WTC11 (cell line): ENCODE measurements at regions not wholly inside any gene's neighbourhood (a gene's known extent, or its start where the extent isn't known, plus 50 kb on each side); places are given as distances from the start of the nearest gene placed in this dataset.

Experiments
- ATAC-seq: fragments of 200-7000 bp; cut with Tn5 transposase; 2 replicates; pipeline ENCODE4 v1.10.0; 2021; ENCODE audit warnings: mild to moderate bottlenecking, moderate library complexity
- CTCF ChIA-PET: fragments of 300-600 bp; sonication (Branson Sonifier 250); formaldehyde crosslinking; loops from one replicate; lab custom pipeline; 2021; ENCODE audit warnings: antibody characterized with exemption; lab: Charles Lee
- POLR2A ChIA-PET: fragments of 350-600 bp; sonication (Branson Sonifier 250); formaldehyde crosslinking; loops from one replicate; lab custom pipeline; 2021; ENCODE audit warnings: antibody characterized with exemption; lab: Charles Lee
- DNase-seq: peaks from one replicate; pipeline ENCODE4 v3.0.0; 2021; ENCODE audit warnings: low spot score
- H3K27ac Mint-ChIP-seq: 2 replicates; pipeline ENCODE4 v1.8.0; 2021; ENCODE audit warnings: mixed read lengths
- H3K27me3 Mint-ChIP-seq: 2 replicates; pipeline ENCODE4 v1.8.0; 2021; ENCODE audit warnings: low read depth, mild to moderate bottlenecking, moderate library complexity, mixed read lengths
- H3K36me3 Mint-ChIP-seq: 2 replicates; pipeline ENCODE4 v1.8.0; 2021; ENCODE audit warnings: mixed read lengths
- H3K4me1 Mint-ChIP-seq: 2 replicates; pipeline ENCODE4 v1.8.0; 2022; ENCODE audit warnings: mixed read lengths
- H3K4me3 Mint-ChIP-seq: 2 replicates; pipeline ENCODE4 v1.8.0; 2021; ENCODE audit warnings: mild to moderate bottlenecking, moderate library complexity, mixed read lengths
- H3K9me3 Mint-ChIP-seq: 2 replicates; pipeline ENCODE4 v1.8.0; 2021; ENCODE audit warnings: mixed read lengths
- AR ChIP-seq: fragments of 250-450 bp; sonication (Bioruptor Pico); IDR thresholded peaks from 2 replicates; pipeline ENCODE4 v1.9.0; 2021; ENCODE audit warnings: mild to moderate bottlenecking
- ELF4 ChIP-seq: sonication (generic); formaldehyde crosslinking; IDR thresholded peaks from 2 replicates; pipeline ENCODE4 v1.8.1; 2022; ENCODE audit warnings: low read depth, mild to moderate bottlenecking, moderate library complexity, missing genetic modification reagents
- FOXP1 ChIP-seq: sonication (generic); formaldehyde crosslinking; IDR thresholded peaks from 2 replicates; pipeline ENCODE4 v1.8.0; 2022; ENCODE audit warnings: missing genetic modification reagents, mild to moderate bottlenecking, moderate library complexity, borderline replicate concordance
- JUN ChIP-seq: sonication (generic); formaldehyde crosslinking; IDR thresholded peaks from 2 replicates; pipeline ENCODE4 v1.8.0; 2023; ENCODE audit warnings: mild to moderate bottlenecking, missing genetic modification reagents
- NFYB ChIP-seq: sonication (generic); formaldehyde crosslinking; conservative IDR thresholded peaks from 2 replicates; pipeline ENCODE4 v1.8.0; 2022; ENCODE audit warnings: low read depth, missing genetic modification reagents
- NR2C2 ChIP-seq: sonication (generic); formaldehyde crosslinking; IDR thresholded peaks from 2 replicates; pipeline ENCODE4 v1.8.0; 2022; ENCODE audit warnings: mild to moderate bottlenecking, missing genetic modification reagents
- RORB ChIP-seq: fragments of 250-450 bp; sonication (Bioruptor Pico); IDR thresholded peaks from 2 replicates; pipeline ENCODE4 v1.9.0; 2021; ENCODE audit warnings: mild to moderate bottlenecking
- ZNF138 ChIP-seq: sonication (generic); formaldehyde crosslinking; conservative IDR thresholded peaks from 2 replicates; pipeline ENCODE4 v1.8.1; 2022; ENCODE audit warnings: mild to moderate bottlenecking, moderate library complexity, missing genetic modification reagents
- ZNF263 ChIP-seq: sonication (generic); formaldehyde crosslinking; IDR thresholded peaks from 2 replicates; pipeline ENCODE4 v1.8.1; 2022; ENCODE audit warnings: low read depth, mild to moderate bottlenecking, moderate library complexity, missing genetic modification reagents
- ZNF416 ChIP-seq: fragments of 250-450 bp; sonication (Bioruptor Pico); IDR thresholded peaks from 2 replicates; pipeline ENCODE4 v1.9.0; 2021; ENCODE audit warnings: mild to moderate bottlenecking, inconsistent platforms
- ZNF423 ChIP-seq: fragments of 250-450 bp; sonication (Bioruptor Pico); IDR thresholded peaks from 2 replicates; pipeline ENCODE4 v2.1.2; 2022; ENCODE audit warnings: mild to moderate bottlenecking, moderate library complexity
- ZNF425 ChIP-seq: fragments of 250-450 bp; sonication (Bioruptor Pico); conservative IDR thresholded peaks from 2 replicates; pipeline ENCODE4 v1.9.0; 2021; ENCODE audit warnings: mild to moderate bottlenecking
- TF ChIP-seq, protein P1 (sequence below): fragments of 250-450 bp; sonication (Bioruptor Pico); IDR thresholded peaks from 2 replicates; pipeline ENCODE4 v1.9.0; 2021; ENCODE audit warnings: mild to moderate bottlenecking
- TF ChIP-seq, protein P2 (sequence below): sonication (generic); formaldehyde crosslinking; conservative IDR thresholded peaks from 2 replicates; pipeline ENCODE4 v1.8.1; 2023; ENCODE audit warnings: mild to moderate bottlenecking, low read depth, missing genetic modification reagents, moderate library complexity
- TF ChIP-seq, protein P3 (sequence below): sonication (generic); formaldehyde crosslinking; IDR thresholded peaks from 2 replicates; pipeline ENCODE4 v1.8.1; 2023; ENCODE audit warnings: mild to moderate bottlenecking, missing genetic modification reagents, moderate library complexity
- TF ChIP-seq, protein P4 (sequence below): sonication (generic); formaldehyde crosslinking; IDR thresholded peaks from 2 replicates; pipeline ENCODE4 v1.8.1; 2022; ENCODE audit warnings: low read depth, mild to moderate bottlenecking, moderate library complexity, missing genetic modification reagents, borderline replicate concordance

GRCh38 chr20:24106801-24107445 lies 118.3 kb upstream of the GGTLC1 start (continued):
- TF ChIP-seq ZNF425 (CRISPR knock-in tag) (no peak), ZNF423 (no peak), ELF4 (CRISPR knock-in tag) (no peak), ZNF416 (CRISPR knock-in tag) (no peak)
- TF ChIP-seq, protein P1, sequence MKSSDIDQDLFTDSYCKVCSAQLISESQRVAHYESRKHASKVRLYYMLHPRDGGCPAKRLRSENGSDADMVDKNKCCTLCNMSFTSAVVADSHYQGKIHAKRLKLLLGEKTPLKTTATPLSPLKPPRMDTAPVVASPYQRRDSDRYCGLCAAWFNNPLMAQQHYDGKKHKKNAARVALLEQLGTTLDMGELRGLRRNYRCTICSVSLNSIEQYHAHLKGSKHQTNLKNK (CRISPR knock-in tag), result no peak
- TF ChIP-seq, protein P2, sequence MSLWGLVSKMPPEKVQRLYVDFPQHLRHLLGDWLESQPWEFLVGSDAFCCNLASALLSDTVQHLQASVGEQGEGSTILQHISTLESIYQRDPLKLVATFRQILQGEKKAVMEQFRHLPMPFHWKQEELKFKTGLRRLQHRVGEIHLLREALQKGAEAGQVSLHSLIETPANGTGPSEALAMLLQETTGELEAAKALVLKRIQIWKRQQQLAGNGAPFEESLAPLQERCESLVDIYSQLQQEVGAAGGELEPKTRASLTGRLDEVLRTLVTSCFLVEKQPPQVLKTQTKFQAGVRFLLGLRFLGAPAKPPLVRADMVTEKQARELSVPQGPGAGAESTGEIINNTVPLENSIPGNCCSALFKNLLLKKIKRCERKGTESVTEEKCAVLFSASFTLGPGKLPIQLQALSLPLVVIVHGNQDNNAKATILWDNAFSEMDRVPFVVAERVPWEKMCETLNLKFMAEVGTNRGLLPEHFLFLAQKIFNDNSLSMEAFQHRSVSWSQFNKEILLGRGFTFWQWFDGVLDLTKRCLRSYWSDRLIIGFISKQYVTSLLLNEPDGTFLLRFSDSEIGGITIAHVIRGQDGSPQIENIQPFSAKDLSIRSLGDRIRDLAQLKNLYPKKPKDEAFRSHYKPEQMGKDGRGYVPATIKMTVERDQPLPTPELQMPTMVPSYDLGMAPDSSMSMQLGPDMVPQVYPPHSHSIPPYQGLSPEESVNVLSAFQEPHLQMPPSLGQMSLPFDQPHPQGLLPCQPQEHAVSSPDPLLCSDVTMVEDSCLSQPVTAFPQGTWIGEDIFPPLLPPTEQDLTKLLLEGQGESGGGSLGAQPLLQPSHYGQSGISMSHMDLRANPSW (CRISPR knock-in tag), result no peak
- TF ChIP-seq, protein P3, sequence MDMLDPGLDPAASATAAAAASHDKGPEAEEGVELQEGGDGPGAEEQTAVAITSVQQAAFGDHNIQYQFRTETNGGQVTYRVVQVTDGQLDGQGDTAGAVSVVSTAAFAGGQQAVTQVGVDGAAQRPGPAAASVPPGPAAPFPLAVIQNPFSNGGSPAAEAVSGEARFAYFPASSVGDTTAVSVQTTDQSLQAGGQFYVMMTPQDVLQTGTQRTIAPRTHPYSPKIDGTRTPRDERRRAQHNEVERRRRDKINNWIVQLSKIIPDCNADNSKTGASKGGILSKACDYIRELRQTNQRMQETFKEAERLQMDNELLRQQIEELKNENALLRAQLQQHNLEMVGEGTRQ, result no peak

GRCh38 chr20:24106150-24106800 lies 117.7 kb upstream of the GGTLC1 start:
- no peaks in the 10 kb centered on the region for H3K36me3 Mint-ChIP-seq
- ATAC-seq, result no peak

GRCh38 chr20:24102749-24103333 lies 114.3 kb upstream of the GGTLC1 start:
- no peaks in the 10 kb centered on the region for H3K9me3 Mint-ChIP-seq
- no peak overlapping the region for H3K27ac Mint-ChIP-seq
- no peak overlapping the region for H3K4me3 Mint-ChIP-seq
- H3K36me3 Mint-ChIP-seq, result no peaks in the 10 kb centered on the region
- no peak for ATAC-seq
- POLR2A ChIA-PET, result no interaction called here
- H3K27me3 Mint-ChIP-seq, result no peaks in the 10 kb centered on the region; the same call in 1 of the 2 replicates
- DNase-seq, result no peak
- CTCF ChIA-PET, result interaction anchor here (0.6 to 2.2 kb wide), 11 partner anchors 9 to 207 kb away, joined by 3 to 12 read pairs (median 4); no protein-coding TSS in a partner anchor
- no peaks in the 10 kb centered on the region for H3K4me1 Mint-ChIP-seq
- TF ChIP-seq RORB (CRISPR knock-in tag), result no peak
- TF ChIP-seq, protein P4, sequence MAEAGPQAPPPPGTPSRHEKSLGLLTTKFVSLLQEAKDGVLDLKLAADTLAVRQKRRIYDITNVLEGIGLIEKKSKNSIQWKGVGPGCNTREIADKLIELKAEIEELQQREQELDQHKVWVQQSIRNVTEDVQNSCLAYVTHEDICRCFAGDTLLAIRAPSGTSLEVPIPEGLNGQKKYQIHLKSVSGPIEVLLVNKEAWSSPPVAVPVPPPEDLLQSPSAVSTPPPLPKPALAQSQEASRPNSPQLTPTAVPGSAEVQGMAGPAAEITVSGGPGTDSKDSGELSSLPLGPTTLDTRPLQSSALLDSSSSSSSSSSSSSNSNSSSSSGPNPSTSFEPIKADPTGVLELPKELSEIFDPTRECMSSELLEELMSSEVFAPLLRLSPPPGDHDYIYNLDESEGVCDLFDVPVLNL (CRISPR knock-in tag), result no peak
- TF ChIP-seq, protein P2 (CRISPR knock-in tag), result no peak
- no peak for TF ChIP-seq FOXP1 (CRISPR knock-in tag)
- TF ChIP-seq ZNF138 (CRISPR knock-in tag), result no peak
- TF ChIP-seq NFYB (CRISPR knock-in tag), result no peak
- no peak for TF ChIP-seq AR
- no peak for TF ChIP-seq ZNF423
- no peak for TF ChIP-seq ZNF263 (CRISPR knock-in tag)
- TF ChIP-seq JUN (CRISPR knock-in tag), result no peak

More at GRCh38 chr20:24106150-24106800, 117.7 kb upstream of the GGTLC1 start:
- H3K27me3 Mint-ChIP-seq, result no peaks in the 10 kb centered on the region; the same call in 1 of the 2 replicates
- H3K4me3 Mint-ChIP-seq, result no peak overlapping the region
- no peak for DNase-seq
- CTCF ChIA-PET, result interaction anchor here (1.0 kb wide), 1 partner anchor 169 kb away, joined by 3 read pairs; no protein-coding TSS in a partner anchor
- POLR2A ChIA-PET, result no interaction called here
- H3K27ac Mint-ChIP-seq, result no peak overlapping the region
- H3K9me3 Mint-ChIP-seq, result peaks cover 7% of the 10 kb centered on the region; the same call in 1 of the 2 replicates
- TF ChIP-seq NR2C2 (CRISPR knock-in tag), result no peak
- no peak for TF ChIP-seq FOXP1 (CRISPR knock-in tag)
- H3K4me1 Mint-ChIP-seq, result no peaks in the 10 kb centered on the region
